HFF-Myc (cell line): ENCODE measurements at regions not wholly inside any gene's neighbourhood (a gene's known extent, or its start where the extent isn't known, plus 50 kb on each side); places are given as distances from the start of the nearest gene placed in this dataset.

ENCODE experiments used
- DNase-seq: peaks from one replicate; pipeline ENCODE4 v3.0.0-alpha.2; 2011; ENCODE audit warnings: low read depth; ENCODE audit errors: extremely low read depth
- H3K4me3 ChIP-seq: replicated peaks from 2 replicates; pipeline ENCODE4 v1.5.1; 2011; ENCODE audit warnings: low read depth, mild to moderate bottlenecking, control low read depth, low read length
- CTCF ChIP-seq: IDR thresholded peaks from 2 replicates; pipeline ENCODE4 v1.5.1; 2012; ENCODE audit warnings: mild to moderate bottlenecking, low read depth, low read length, control low read depth; ENCODE audit errors: missing control alignments

GRCh38 chr6:170081556-170081955 lies 209.3 kb downstream of the DLL1 start:
- no peak for DNase-seq
- no peak for TF ChIP-seq CTCF

GRCh38 chr6:170080828-170081371 lies 210.0 kb downstream of the DLL1 start:
- TF ChIP-seq CTCF: no peak
- no peak overlapping the region for H3K4me3 ChIP-seq
- DNase-seq: no peak

More at GRCh38 chr6:170081556-170081955, 209.3 kb downstream of the DLL1 start:
- H3K4me3 ChIP-seq: no peak overlapping the region

- H3K4me3 ChIP-seq: no peak overlapping the region
- no peak for DNase-seq
- no peak for TF ChIP-seq CTCF
Observed at GRCh38 chr6:170080169-170080827, 210.6 kb downstream of the DLL1 start.

- H3K4me3 ChIP-seq: no peak overlapping the region
- TF ChIP-seq CTCF: no peak
- DNase-seq: no peak
Observed at GRCh38 chr6:170076466-170077165, 214.3 kb downstream of the DLL1 start.

GRCh38 chr6:170075659-170076223 lies 215.1 kb downstream of the DLL1 start:
- no peak overlapping the region for H3K4me3 ChIP-seq

GRCh38 chr6:170074907-170075306 lies 216.0 kb downstream of the DLL1 start:
- no peak overlapping the region for H3K4me3 ChIP-seq
- TF ChIP-seq CTCF: no peak
- DNase-seq: no peak

More at GRCh38 chr6:170075659-170076223, 215.1 kb downstream of the DLL1 start:
- no peak for TF ChIP-seq CTCF
- DNase-seq: no peak
